Keratinocyte (primary cell): ENCODE measurements at regions not wholly inside any gene's neighbourhood (a gene's known extent, or its start where the extent isn't known, plus 50 kb on each side); places are given as distances from the start of the nearest gene placed in this dataset.

Experiments
- DNase-seq: peaks from one replicate; pipeline ENCODE4 v3.0.0-alpha.2; 2011; ENCODE audit warnings: low read depth, missing footprints, low spot score
- FAIRE-seq: peaks from 2 replicates; lab custom pipeline; 2011; peaks lifted over from hg19 to GRCh38; lab: Jason Lieb, UNC
- H2AFZ ChIP-seq: 2 replicates; pipeline ENCODE4 v1.6.0; 2012; ENCODE audit warnings: low read length, control low read depth, inconsistent platforms; ENCODE audit not compliant: control insufficient read depth
- H3K27ac ChIP-seq: 2 replicates; pipeline ENCODE4 v1.5.1; 2011; ENCODE audit warnings: low read length; ENCODE audit not compliant: control insufficient read depth, insufficient read depth
- H3K27me3 ChIP-seq: 3 replicates; pipeline ENCODE4 v1.6.0; 2011; ENCODE audit warnings: low read length; ENCODE audit not compliant: control insufficient read depth, insufficient read depth; ENCODE audit errors: extremely low read depth
- H3K36me3 ChIP-seq, 2 experiments: 2 replicates in 1 of 2; 3 replicates in 1 of 2; pipeline ENCODE4 v1.5.1; 2011; ENCODE audit warnings: low read length in 2 of 2, mild to moderate bottlenecking in 1 of 2; ENCODE audit not compliant: control insufficient read depth in 2 of 2, insufficient read depth in 2 of 2; ENCODE audit errors: extremely low read depth in 1 of 2
- H3K4me1 ChIP-seq: 3 replicates; pipeline ENCODE4 v1.5.1; 2011; ENCODE audit warnings: low read length; ENCODE audit not compliant: control insufficient read depth, insufficient read depth; ENCODE audit errors: extremely low read depth
- H3K4me2 ChIP-seq: 3 replicates; pipeline ENCODE4 v1.6.0; 2011; ENCODE audit warnings: low read depth, low read length; ENCODE audit not compliant: control insufficient read depth, insufficient read depth; ENCODE audit errors: extremely low read depth
- H3K4me3 ChIP-seq, 3 experiments: fragments of 200-600 bp in 1 of 3; sonication (generic) in 1 of 3; 2 replicates in 2 of 3; 3 replicates in 1 of 3; pipeline ENCODE4 v1.5.1; 2011 to 2016; ENCODE audit warnings: low read length in 3 of 3, mild to moderate bottlenecking in 3 of 3, control low read depth in 2 of 3, inconsistent platforms in 1 of 3, low read depth in 1 of 3, mixed read lengths in 1 of 3, mixed run types in 1 of 3, moderate library complexity in 1 of 3; ENCODE audit not compliant: control insufficient read depth in 2 of 3, insufficient read depth in 2 of 3; ENCODE audit errors: extremely low read depth in 1 of 3
- H3K79me2 ChIP-seq: 2 replicates; pipeline ENCODE4 v1.6.0; 2012; ENCODE audit warnings: low read length; ENCODE audit not compliant: control insufficient read depth, insufficient read depth
- H3K9ac ChIP-seq: 3 replicates; pipeline ENCODE4 v1.6.0; 2011; ENCODE audit warnings: low read length; ENCODE audit not compliant: control insufficient read depth, insufficient read depth; ENCODE audit errors: extremely low read depth
- H3K9me1 ChIP-seq: 3 replicates; pipeline ENCODE4 v1.6.0; 2011; ENCODE audit warnings: low read length; ENCODE audit not compliant: control insufficient read depth, insufficient read depth; ENCODE audit errors: extremely low read depth
- H3K9me3 ChIP-seq: 2 replicates; pipeline ENCODE4 v1.5.1; 2012; ENCODE audit warnings: low read depth, low read length; ENCODE audit not compliant: control insufficient read depth
- H4K20me1 ChIP-seq: 3 replicates; pipeline ENCODE4 v1.6.0; 2011; ENCODE audit warnings: low read length; ENCODE audit not compliant: control insufficient read depth, insufficient read depth; ENCODE audit errors: extremely low read depth
- EZH2 ChIP-seq: IDR thresholded peaks from one replicate; pipeline ENCODE4 v1.6.1; 2012; ENCODE audit warnings: inconsistent platforms, mild to moderate bottlenecking, low read length, moderate library complexity
- dilution Hi-C: fragments of 300-500 bp; cut with MboI; formaldehyde crosslinking; loops from one replicate; pipeline ENCODE4 v1.7.0; 2020; ENCODE audit warnings: low sequenced_read_pairs; ENCODE audit not compliant: extremely low pct_ligation_motif_present
- TF ChIP-seq, protein P1 (sequence below), 3 experiments: IDR thresholded peaks in 1 of 3; conservative IDR thresholded peaks in 1 of 3; optimal IDR thresholded peaks in 1 of 3; 2 replicates in 2 of 3; 3 replicates in 1 of 3; pipeline versions ENCODE3 to v1.5.1; 2011; ENCODE audit warnings: low read length in 3 of 3, mild to moderate bottlenecking in 3 of 3, moderate library complexity in 2 of 3, control low read depth in 1 of 3, inconsistent platforms in 1 of 3; ENCODE audit not compliant: insufficient read depth in 2 of 3; ENCODE audit errors: extremely low read depth in 1 of 3

DNA sequence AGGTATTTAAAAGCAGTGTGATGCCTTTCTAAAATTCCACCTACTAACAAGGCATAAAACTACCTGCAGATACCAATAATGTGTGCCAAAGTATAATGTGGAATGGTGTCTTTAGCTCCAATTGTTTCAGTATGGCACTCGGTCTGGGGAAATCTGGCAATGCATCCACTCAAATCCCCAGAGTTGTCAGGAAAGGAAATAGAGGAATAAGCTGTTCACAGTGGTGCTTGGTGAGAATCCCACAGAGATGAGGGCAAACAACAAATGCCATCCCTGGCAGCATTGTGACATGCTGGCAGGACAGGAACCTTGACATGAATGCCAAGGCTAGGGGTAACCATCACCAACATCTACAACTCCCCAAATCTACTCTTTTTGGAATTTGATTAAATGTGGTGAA is 240.7 kb downstream of the BARHL2 start:
- Histone ChIP-seq H4K20me1 (no peaks in the 10 kb centered on the region), H3K9me1 (no peaks in the 10 kb centered on the region), H3K36me3 (no peaks in the 10 kb centered on the region), H3K27me3 (no peaks in the 10 kb centered on the region), H3K79me2 (no peaks in the 10 kb centered on the region), H3K4me2 (no peak overlapping the region), H3K9me3 (no peaks in the 10 kb centered on the region), H3K9ac (no peak overlapping the region), H3K4me3 (no peak overlapping the region), H3K4me1 (no peaks in the 10 kb centered on the region), H3K27ac (no peak overlapping the region), H2AFZ (no peak overlapping the region)
- TF ChIP-seq, protein P1, sequence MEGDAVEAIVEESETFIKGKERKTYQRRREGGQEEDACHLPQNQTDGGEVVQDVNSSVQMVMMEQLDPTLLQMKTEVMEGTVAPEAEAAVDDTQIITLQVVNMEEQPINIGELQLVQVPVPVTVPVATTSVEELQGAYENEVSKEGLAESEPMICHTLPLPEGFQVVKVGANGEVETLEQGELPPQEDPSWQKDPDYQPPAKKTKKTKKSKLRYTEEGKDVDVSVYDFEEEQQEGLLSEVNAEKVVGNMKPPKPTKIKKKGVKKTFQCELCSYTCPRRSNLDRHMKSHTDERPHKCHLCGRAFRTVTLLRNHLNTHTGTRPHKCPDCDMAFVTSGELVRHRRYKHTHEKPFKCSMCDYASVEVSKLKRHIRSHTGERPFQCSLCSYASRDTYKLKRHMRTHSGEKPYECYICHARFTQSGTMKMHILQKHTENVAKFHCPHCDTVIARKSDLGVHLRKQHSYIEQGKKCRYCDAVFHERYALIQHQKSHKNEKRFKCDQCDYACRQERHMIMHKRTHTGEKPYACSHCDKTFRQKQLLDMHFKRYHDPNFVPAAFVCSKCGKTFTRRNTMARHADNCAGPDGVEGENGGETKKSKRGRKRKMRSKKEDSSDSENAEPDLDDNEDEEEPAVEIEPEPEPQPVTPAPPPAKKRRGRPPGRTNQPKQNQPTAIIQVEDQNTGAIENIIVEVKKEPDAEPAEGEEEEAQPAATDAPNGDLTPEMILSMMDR (optimal IDR thresholded peaks at IDR 0.05 in 1 of 3, IDR thresholded peaks at IDR 0.05 in 1 of 3, conservative IDR thresholded peaks at IDR 0.05 in 1 of 3; ENCODE audit: extremely low read depth in 1 of 3, insufficient read depth in 2 of 3, low read length in 3 of 3) = no peak
- no peak for TF ChIP-seq EZH2
- dilution Hi-C loops = no loop called here
- DNase-seq (no peak), FAIRE-seq (no peak)

DNA sequence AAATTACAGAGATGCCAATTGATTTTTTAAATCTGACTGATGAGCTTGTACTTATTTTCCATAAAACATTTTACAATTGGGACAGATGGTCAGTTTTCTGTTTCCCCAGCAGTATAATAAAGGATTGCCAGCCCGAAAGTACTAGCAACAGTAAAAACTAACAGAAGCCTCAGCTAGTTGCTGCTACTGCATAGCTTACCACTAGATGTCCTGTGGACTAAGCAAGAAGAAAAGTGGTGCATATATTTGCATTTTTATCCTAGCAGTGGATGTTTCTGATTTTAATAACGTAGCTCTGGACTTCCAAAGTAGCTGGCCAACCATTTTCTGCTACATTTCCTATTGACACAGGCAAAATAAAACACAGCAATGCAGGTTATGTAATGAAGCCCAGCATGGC is 241.5 kb downstream of the BARHL2 start:
- Histone ChIP-seq H3K27ac (no peak overlapping the region), H3K9me1 (no peaks in the 10 kb centered on the region), H2AFZ (no peak overlapping the region), H4K20me1 (no peaks in the 10 kb centered on the region), H3K4me3 (no peak overlapping the region), H3K9me3 (no peaks in the 10 kb centered on the region), H3K4me2 (no peak overlapping the region), H3K36me3 (no peaks in the 10 kb centered on the region), H3K27me3 (no peaks in the 10 kb centered on the region), H3K9ac (no peak overlapping the region), H3K4me1 (no peaks in the 10 kb centered on the region), H3K79me2 (no peaks in the 10 kb centered on the region)
- TF ChIP-seq EZH2 = no peak
- TF ChIP-seq, protein P1 (optimal IDR thresholded peaks at IDR 0.05 in 1 of 3, IDR thresholded peaks at IDR 0.05 in 1 of 3, conservative IDR thresholded peaks at IDR 0.05 in 1 of 3; ENCODE audit: extremely low read depth in 1 of 3, insufficient read depth in 2 of 3, low read length in 3 of 3) = peak in 2 of 3 experiments; percentile 15 to 45
- dilution Hi-C loops = no loop called here
- DNase-seq (no peak), FAIRE-seq (no peak)
